ENCODE measurements at regions not wholly inside any gene's neighbourhood (a gene's known extent, or its start where the extent isn't known, plus 50 kb on each side); places are given as distances from the start of the nearest gene placed in this dataset.

- H3K4me3 ChIP-seq (ENCODE audit: low read depth, low read length) = no peak overlapping the region
- TF ChIP-seq CTCF (IDR thresholded peaks at IDR 0.05; ENCODE audit: insufficient read depth, low read length) = no peak
- peak; percentile 94 for DNase-seq (ENCODE audit: low read depth)
Measured at GRCh38 chr9:88747768-88748167, 212.8 kb downstream of the NXNL2 start.

GRCh38 chr9:88748566-88749261 is 213.7 kb downstream of the NXNL2 start:
- no peak overlapping the region for H3K4me3 ChIP-seq (ENCODE audit: low read depth, low read length)
- no peak for TF ChIP-seq CTCF (IDR thresholded peaks at IDR 0.05; ENCODE audit: insufficient read depth, low read length)
- peak; percentile 92 for DNase-seq (ENCODE audit: low read depth)

- peak; percentile 86 for DNase-seq (ENCODE audit: low read depth)
- H3K4me3 ChIP-seq (ENCODE audit: low read depth, low read length) = no peak overlapping the region
- no peak for TF ChIP-seq CTCF (IDR thresholded peaks at IDR 0.05; ENCODE audit: insufficient read depth, low read length)
Measured at GRCh38 chr9:88749420-88749819, 214.4 kb downstream of the NXNL2 start.

GRCh38 chr9:88750832-88751360 is 215.9 kb downstream of the NXNL2 start:
- H3K4me3 ChIP-seq (ENCODE audit: low read depth, low read length) = no peak overlapping the region
- TF ChIP-seq CTCF (IDR thresholded peaks at IDR 0.05; ENCODE audit: insufficient read depth, low read length) = no peak
- no peak for DNase-seq (ENCODE audit: low read depth)

GRCh38 chr9:88751781-88752180 is 216.8 kb downstream of the NXNL2 start:
- no peak overlapping the region for H3K4me3 ChIP-seq (ENCODE audit: low read depth, low read length)
- no peak for TF ChIP-seq CTCF (IDR thresholded peaks at IDR 0.05; ENCODE audit: insufficient read depth, low read length)
- DNase-seq (ENCODE audit: low read depth) = no peak

GRCh38 chr9:88753691-88754367 is 218.9 kb downstream of the NXNL2 start:
- no peak for DNase-seq (ENCODE audit: low read depth)
- no peak for TF ChIP-seq CTCF (IDR thresholded peaks at IDR 0.05; ENCODE audit: insufficient read depth, low read length)
- no peak overlapping the region for H3K4me3 ChIP-seq (ENCODE audit: low read depth, low read length)

All from fibroblast of the aortic adventitia (primary cell).